ENCODE measurements at regions not wholly inside any gene's neighbourhood (a gene's known extent, or its start where the extent isn't known, plus 50 kb on each side); places are given as distances from the start of the nearest gene placed in this dataset.

GRCh38 chr14:36438883-36439282, 81.1 kb downstream of the NKX2-1 start:
- no peaks in the 10 kb centered on the region for H3K9me3 ChIP-seq (ENCODE audit: low read depth, low read length, poor library complexity, severe bottlenecking)
- no peak overlapping the region for H3K4me3 ChIP-seq (ENCODE audit: low read depth, low read length, poor library complexity, severe bottlenecking)
- ChIA-PET POLR2A (ENCODE audit: low non-redundant PET) (no interaction called here), CTCF (no interaction called here)
- no TSS peak for BruUV-seq (replicated peaks)
- no peaks in the 10 kb centered on the region for H3K36me3 ChIP-seq (ENCODE audit: insufficient read depth, low read length, poor library complexity, severe bottlenecking)
- DNase-seq (ENCODE audit: low spot score): no peak
- H3K4me1 ChIP-seq (ENCODE audit: insufficient read depth, low read length, poor library complexity, severe bottlenecking): no peaks in the 10 kb centered on the region
- TF ChIP-seq CTCF (conservative IDR thresholded peaks at IDR 0.05; ENCODE audit: low read depth, low read length) (no peak), EZH2 (IDR thresholded peaks at IDR 0.05; ENCODE audit: borderline replicate concordance, low read depth, low read length, poor library complexity, severe bottlenecking) (no peak)
- intact Hi-C loops (cut with micrococcal nuclease; ENCODE audit: unreplicated experiment): no loop called here
- no peak overlapping the region for H3K27ac ChIP-seq (ENCODE audit: low read depth, low read length, poor library complexity, severe bottlenecking)
- peaks cover 39% of the 10 kb centered on the region for H3K27me3 ChIP-seq (replicated peaks; ENCODE audit: insufficient read depth, low read depth, low read length, poor library complexity)

GRCh38 chr14:36430662-36431084, 89.4 kb downstream of the NKX2-1 start:
- Histone ChIP-seq H3K27ac (ENCODE audit: low read depth, low read length, poor library complexity, severe bottlenecking) (no peak overlapping the region), H3K9me3 (ENCODE audit: low read depth, low read length, poor library complexity, severe bottlenecking) (no peaks in the 10 kb centered on the region), H3K27me3 (replicated peaks; ENCODE audit: insufficient read depth, low read depth, low read length, poor library complexity) (peaks cover 16% of the 10 kb centered on the region), H3K36me3 (ENCODE audit: insufficient read depth, low read length, poor library complexity, severe bottlenecking) (no peaks in the 10 kb centered on the region), H3K4me1 (ENCODE audit: insufficient read depth, low read length, poor library complexity, severe bottlenecking) (no peaks in the 10 kb centered on the region), H3K4me3 (ENCODE audit: low read depth, low read length, poor library complexity, severe bottlenecking) (no peak overlapping the region)
- no TSS peak for BruUV-seq (replicated peaks)
- POLR2A ChIA-PET (ENCODE audit: low non-redundant PET): no interaction called here
- DNase-seq (ENCODE audit: low spot score): no peak
- TF ChIP-seq CTCF (conservative IDR thresholded peaks at IDR 0.05; ENCODE audit: low read depth, low read length) (no peak), EZH2 (IDR thresholded peaks at IDR 0.05; ENCODE audit: borderline replicate concordance, low read depth, low read length, poor library complexity, severe bottlenecking) (no peak)
- CTCF ChIA-PET: no interaction called here
- intact Hi-C loops (cut with micrococcal nuclease; ENCODE audit: unreplicated experiment): no loop called here

GRCh38 chr14:36430169-36430568, 89.9 kb downstream of the NKX2-1 start:
- BruUV-seq (replicated peaks): no TSS peak
- CTCF ChIA-PET: no interaction called here

More at GRCh38 chr14:36430169-36430568, 89.9 kb downstream of the NKX2-1 start:
- POLR2A ChIA-PET (ENCODE audit: low non-redundant PET): no interaction called here
- H3K4me1 ChIP-seq (ENCODE audit: insufficient read depth, low read length, poor library complexity, severe bottlenecking): no peaks in the 10 kb centered on the region
- no peaks in the 10 kb centered on the region for H3K36me3 ChIP-seq (ENCODE audit: insufficient read depth, low read length, poor library complexity, severe bottlenecking)
- DNase-seq (ENCODE audit: low spot score): no peak
- TF ChIP-seq CTCF (conservative IDR thresholded peaks at IDR 0.05; ENCODE audit: low read depth, low read length): no peak
- no peak for TF ChIP-seq EZH2 (IDR thresholded peaks at IDR 0.05; ENCODE audit: borderline replicate concordance, low read depth, low read length, poor library complexity, severe bottlenecking)
- no peaks in the 10 kb centered on the region for H3K9me3 ChIP-seq (ENCODE audit: low read depth, low read length, poor library complexity, severe bottlenecking)
- intact Hi-C loops (cut with micrococcal nuclease; ENCODE audit: unreplicated experiment): no loop called here
- no peak overlapping the region for H3K27ac ChIP-seq (ENCODE audit: low read depth, low read length, poor library complexity, severe bottlenecking)
- no peak overlapping the region for H3K4me3 ChIP-seq (ENCODE audit: low read depth, low read length, poor library complexity, severe bottlenecking)
- peaks cover 16% of the 10 kb centered on the region for H3K27me3 ChIP-seq (replicated peaks; ENCODE audit: insufficient read depth, low read depth, low read length, poor library complexity)
